ENCODE measurements at regions not wholly inside any gene's neighbourhood (a gene's known extent, or its start where the extent isn't known, plus 50 kb on each side); places are given as distances from the start of the nearest gene placed in this dataset.
"Not testable (repeated sequence)": the region's sequence is repeated elsewhere in the genome, so short reads cannot be mapped to it uniquely, and the experiment has no call there.

GRCh38 chr18:70700496-70700895, 411.7 kb downstream of the SOCS6 start:
- TF ChIP-seq SUZ12 (IDR thresholded peaks at IDR 0.05; ENCODE audit: extremely low read depth, insufficient read depth, insufficient read length) (no peak), ZNF274 (IDR thresholded peaks at IDR 0.05; ENCODE audit: low read depth, low read length) (no peak), YY1 (IDR thresholded peaks at IDR 0.05; ENCODE audit: insufficient read depth, insufficient read length) (no peak)
- Histone ChIP-seq H3K4me3 (ENCODE audit: insufficient read length, low read depth) (no peak overlapping the region), H3K36me3 (ENCODE audit: insufficient read depth, insufficient read length, low read length) (no peaks in the 10 kb centered on the region), H3K4me1 (ENCODE audit: insufficient read depth, insufficient read length) (no peaks in the 10 kb centered on the region), H3K27me3 (ENCODE audit: insufficient read depth, insufficient read length) (no peaks in the 10 kb centered on the region), H3K9me3 (ENCODE audit: insufficient read depth, low read length) (no peaks in the 10 kb centered on the region), H3K9ac (ENCODE audit: insufficient read length, low read depth) (no peak overlapping the region)
- DNase-seq (ENCODE audit: low read depth, low spot score) = no peak

DNA sequence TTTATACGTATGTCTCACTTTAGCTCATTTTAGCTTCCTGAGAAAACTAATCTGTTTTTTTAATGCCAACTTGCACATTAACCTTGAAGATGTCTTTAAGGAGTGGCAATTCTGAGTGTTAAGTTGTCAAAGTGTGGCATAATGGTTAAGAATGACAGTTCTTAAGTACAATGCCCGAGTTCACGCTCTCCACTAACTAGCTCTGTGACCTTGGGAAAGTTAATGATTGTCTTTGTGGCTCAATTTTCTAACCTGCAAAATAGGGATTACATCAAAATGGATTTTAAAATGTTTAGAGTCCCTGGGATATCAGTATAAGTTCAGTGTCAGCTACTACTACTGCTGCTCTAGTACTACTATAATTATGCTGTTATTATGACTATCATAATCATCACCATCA, 409.7 kb downstream of the SOCS6 start:
- DNase-seq (ENCODE audit: low read depth, low spot score) = no peak
- no peaks in the 10 kb centered on the region for H3K36me3 ChIP-seq (ENCODE audit: insufficient read depth, insufficient read length, low read length)
- no peak for TF ChIP-seq YY1 (IDR thresholded peaks at IDR 0.05; ENCODE audit: insufficient read depth, insufficient read length)
- no peak for TF ChIP-seq ZNF274 (IDR thresholded peaks at IDR 0.05; ENCODE audit: low read depth, low read length)
- TF ChIP-seq SUZ12 (IDR thresholded peaks at IDR 0.05; ENCODE audit: extremely low read depth, insufficient read depth, insufficient read length) = no peak

DNA sequence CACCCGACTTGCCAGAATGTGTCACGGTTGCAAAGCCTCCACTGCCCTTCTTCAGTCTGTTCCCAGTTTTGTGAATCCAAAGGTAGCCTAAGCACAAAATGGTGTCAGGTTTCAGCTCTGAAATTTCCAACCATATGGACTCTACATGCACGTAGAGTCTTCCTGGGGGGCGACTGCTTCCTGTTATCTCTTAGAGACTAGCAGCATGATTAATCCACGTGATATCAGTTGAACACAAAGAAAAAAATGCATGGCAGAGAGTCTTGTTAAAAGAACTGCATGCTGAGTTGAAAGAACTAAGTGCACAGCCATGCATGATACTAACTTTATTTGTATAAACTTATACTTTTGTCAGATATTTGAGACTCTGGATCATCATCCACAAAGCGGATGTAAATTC, 404.4 kb downstream of the SOCS6 start:
- no peaks in the 10 kb centered on the region for H3K4me1 ChIP-seq (ENCODE audit: insufficient read depth, insufficient read length)
- H3K4me3 ChIP-seq (ENCODE audit: insufficient read length, low read depth) = no peak overlapping the region
- DNase-seq (ENCODE audit: low read depth, low spot score) = no peak
- H3K9me3 ChIP-seq (ENCODE audit: insufficient read depth, low read length) = no peaks in the 10 kb centered on the region
- H3K36me3 ChIP-seq (ENCODE audit: insufficient read depth, insufficient read length, low read length) = no peaks in the 10 kb centered on the region
- TF ChIP-seq YY1 (IDR thresholded peaks at IDR 0.05; ENCODE audit: insufficient read depth, insufficient read length) = no peak
- no peak for TF ChIP-seq SUZ12 (IDR thresholded peaks at IDR 0.05; ENCODE audit: extremely low read depth, insufficient read depth, insufficient read length)
- no peak for TF ChIP-seq ZNF274 (IDR thresholded peaks at IDR 0.05; ENCODE audit: low read depth, low read length)
- H3K27me3 ChIP-seq (ENCODE audit: insufficient read depth, insufficient read length) = no peaks in the 10 kb centered on the region
- H3K9ac ChIP-seq (ENCODE audit: insufficient read length, low read depth) = no peak overlapping the region

More for the DNA sequence above, 409.7 kb downstream of the SOCS6 start:
- H3K27me3 ChIP-seq (ENCODE audit: insufficient read depth, insufficient read length) = no peaks in the 10 kb centered on the region
- no peak overlapping the region for H3K4me3 ChIP-seq (ENCODE audit: insufficient read length, low read depth)
- H3K9me3 ChIP-seq (ENCODE audit: insufficient read depth, low read length) = no peaks in the 10 kb centered on the region
- no peaks in the 10 kb centered on the region for H3K4me1 ChIP-seq (ENCODE audit: insufficient read depth, insufficient read length)
- no peak overlapping the region for H3K9ac ChIP-seq (ENCODE audit: insufficient read length, low read depth)

DNA sequence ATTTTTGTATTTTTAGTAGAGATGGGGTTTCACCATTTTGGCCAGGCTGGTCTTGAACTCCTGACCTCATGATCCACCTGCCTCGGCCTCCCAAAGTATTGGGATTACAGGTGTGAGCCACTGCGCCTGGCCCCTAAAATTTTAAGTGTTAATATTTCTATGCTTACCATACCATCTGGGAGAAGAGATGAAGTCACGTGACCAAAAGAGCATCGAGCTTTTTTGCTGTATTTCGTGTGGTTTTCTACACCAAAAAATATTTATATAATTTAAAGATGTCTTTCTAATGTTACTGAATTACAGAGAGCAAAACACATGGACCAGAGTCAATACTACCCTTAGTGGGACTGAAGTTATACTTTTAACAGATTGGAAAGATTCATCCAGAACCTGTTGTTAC, 400.9 kb downstream of the SOCS6 start:
- not testable (repeated sequence) for H3K9ac ChIP-seq (ENCODE audit: insufficient read length, low read depth); H3K4me3 ChIP-seq (ENCODE audit: insufficient read length, low read depth); H3K36me3 ChIP-seq (ENCODE audit: insufficient read depth, insufficient read length, low read length); H3K27me3 ChIP-seq (ENCODE audit: insufficient read depth, insufficient read length); H3K9me3 ChIP-seq (ENCODE audit: insufficient read depth, low read length); H3K4me1 ChIP-seq (ENCODE audit: insufficient read depth, insufficient read length); DNase-seq (ENCODE audit: low read depth, low spot score)

- Histone ChIP-seq H3K9ac (ENCODE audit: insufficient read length, low read depth) (no peak overlapping the region), H3K4me3 (ENCODE audit: insufficient read length, low read depth) (no peak overlapping the region), H3K4me1 (ENCODE audit: insufficient read depth, insufficient read length) (no peaks in the 10 kb centered on the region), H3K9me3 (ENCODE audit: insufficient read depth, low read length) (no peaks in the 10 kb centered on the region), H3K36me3 (ENCODE audit: insufficient read depth, insufficient read length, low read length) (no peaks in the 10 kb centered on the region), H3K27me3 (ENCODE audit: insufficient read depth, insufficient read length) (no peaks in the 10 kb centered on the region)
- DNase-seq (ENCODE audit: low read depth, low spot score) = no peak
- TF ChIP-seq SUZ12 (IDR thresholded peaks at IDR 0.05; ENCODE audit: extremely low read depth, insufficient read depth, insufficient read length) = no peak
- TF ChIP-seq YY1 (IDR thresholded peaks at IDR 0.05; ENCODE audit: insufficient read depth, insufficient read length) = no peak
- TF ChIP-seq ZNF274 (IDR thresholded peaks at IDR 0.05; ENCODE audit: low read depth, low read length) = no peak
Measured at GRCh38 chr18:70688286-70688685, 399.4 kb downstream of the SOCS6 start.

DNA sequence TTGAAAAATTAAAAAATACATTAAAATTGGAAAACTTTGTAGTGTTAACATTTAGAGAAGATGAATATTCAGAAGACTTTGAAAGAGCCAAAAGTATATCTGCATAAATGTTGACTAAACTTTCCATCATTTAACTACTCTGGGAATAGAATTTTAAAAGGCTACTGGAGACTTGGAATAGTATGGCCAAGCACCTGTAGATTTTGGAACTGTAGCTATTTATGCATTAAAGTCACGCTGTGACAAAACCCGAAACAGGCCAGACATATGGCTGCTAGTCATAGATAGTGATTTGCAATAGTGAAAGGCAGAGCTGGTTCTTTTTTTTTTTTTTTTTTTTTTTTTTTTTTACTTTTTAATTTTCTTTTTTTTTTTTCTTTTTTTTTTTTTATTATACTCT, 396.0 kb downstream of the SOCS6 start:
- TF ChIP-seq YY1 (IDR thresholded peaks at IDR 0.05; ENCODE audit: insufficient read depth, insufficient read length) (no peak), ZNF274 (IDR thresholded peaks at IDR 0.05; ENCODE audit: low read depth, low read length) (no peak), SUZ12 (IDR thresholded peaks at IDR 0.05; ENCODE audit: extremely low read depth, insufficient read depth, insufficient read length) (no peak)
- no peak for DNase-seq (ENCODE audit: low read depth, low spot score)
- Histone ChIP-seq H3K9me3 (ENCODE audit: insufficient read depth, low read length) (no peaks in the 10 kb centered on the region), H3K4me3 (ENCODE audit: insufficient read length, low read depth) (no peak overlapping the region), H3K36me3 (ENCODE audit: insufficient read depth, insufficient read length, low read length) (no peaks in the 10 kb centered on the region), H3K27me3 (ENCODE audit: insufficient read depth, insufficient read length) (no peaks in the 10 kb centered on the region), H3K4me1 (ENCODE audit: insufficient read depth, insufficient read length) (no peaks in the 10 kb centered on the region), H3K9ac (ENCODE audit: insufficient read length, low read depth) (no peak overlapping the region)

DNA sequence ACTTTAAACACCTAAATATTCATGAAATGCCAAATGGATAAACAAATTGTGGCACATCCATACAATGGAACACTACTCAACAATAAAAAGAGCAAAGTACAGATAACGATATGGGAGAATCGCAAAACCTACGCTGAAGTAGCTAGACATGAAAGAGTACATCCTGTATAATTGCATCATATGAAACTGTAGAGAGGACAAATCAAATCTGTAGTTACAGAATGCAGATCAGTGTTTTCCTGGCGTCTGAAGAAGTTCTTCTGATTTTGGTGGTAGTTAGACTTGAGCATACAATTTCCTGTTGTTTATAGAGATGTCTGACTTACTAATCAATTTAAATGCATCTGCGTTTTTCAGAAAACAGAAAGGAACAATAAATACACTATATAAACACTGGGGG, 394.4 kb downstream of the SOCS6 start:
- no peaks in the 10 kb centered on the region for H3K9me3 ChIP-seq (ENCODE audit: insufficient read depth, low read length)
- DNase-seq (ENCODE audit: low read depth, low spot score) = no peak
- H3K27me3 ChIP-seq (ENCODE audit: insufficient read depth, insufficient read length) = no peaks in the 10 kb centered on the region
- H3K9ac ChIP-seq (ENCODE audit: insufficient read length, low read depth) = no peak overlapping the region
- TF ChIP-seq ZNF274 (IDR thresholded peaks at IDR 0.05; ENCODE audit: low read depth, low read length) (no peak), SUZ12 (IDR thresholded peaks at IDR 0.05; ENCODE audit: extremely low read depth, insufficient read depth, insufficient read length) (no peak), YY1 (IDR thresholded peaks at IDR 0.05; ENCODE audit: insufficient read depth, insufficient read length) (no peak)
- H3K36me3 ChIP-seq (ENCODE audit: insufficient read depth, insufficient read length, low read length) = no peaks in the 10 kb centered on the region
- no peak overlapping the region for H3K4me3 ChIP-seq (ENCODE audit: insufficient read length, low read depth)
- H3K4me1 ChIP-seq (ENCODE audit: insufficient read depth, insufficient read length) = no peaks in the 10 kb centered on the region

- no peaks in the 10 kb centered on the region for H3K27me3 ChIP-seq (ENCODE audit: insufficient read depth, insufficient read length)
- no peaks in the 10 kb centered on the region for H3K9me3 ChIP-seq (ENCODE audit: insufficient read depth, low read length)
- no peaks in the 10 kb centered on the region for H3K36me3 ChIP-seq (ENCODE audit: insufficient read depth, insufficient read length, low read length)
- no peaks in the 10 kb centered on the region for H3K4me1 ChIP-seq (ENCODE audit: insufficient read depth, insufficient read length)
- DNase-seq (ENCODE audit: low read depth, low spot score) = no peak
- no peak overlapping the region for H3K9ac ChIP-seq (ENCODE audit: insufficient read length, low read depth)
- no peak overlapping the region for H3K4me3 ChIP-seq (ENCODE audit: insufficient read length, low read depth)
- TF ChIP-seq SUZ12 (IDR thresholded peaks at IDR 0.05; ENCODE audit: extremely low read depth, insufficient read depth, insufficient read length) (no peak), YY1 (IDR thresholded peaks at IDR 0.05; ENCODE audit: insufficient read depth, insufficient read length) (no peak), ZNF274 (IDR thresholded peaks at IDR 0.05; ENCODE audit: low read depth, low read length) (no peak)
Measured at GRCh38 chr18:70674896-70675295, 386.1 kb downstream of the SOCS6 start.
